Naive thymus-derived CD4-positive, alpha-beta T cell (primary cell): ENCODE measurements at regions not wholly inside any gene's neighbourhood (a gene's known extent, or its start where the extent isn't known, plus 50 kb on each side); places are given as distances from the start of the nearest gene placed in this dataset.

Experiments
- ATAC-seq: fragments of 150-1000 bp; cut with Tn5 transposase; 2 replicates; pipeline ENCODE4 v1.10.0; 2021; ENCODE audit warnings: mild to moderate bottlenecking, moderate library complexity
- CTCF ChIA-PET: fragments of 350-600 bp; sonication (Branson Sonifier 250); formaldehyde crosslinking; loops from one replicate; lab custom pipeline; 2021; ENCODE audit warnings: antibody characterized with exemption; lab: Charles Lee
- POLR2A ChIA-PET: fragments of 350-600 bp; sonication (Branson Sonifier 250); formaldehyde crosslinking; loops from one replicate; lab custom pipeline; 2021; ENCODE audit warnings: antibody characterized with exemption, inconsistent platforms; lab: Charles Lee
- DNase-seq, 9 donors: peaks; one replicate each; pipeline versions ENCODE4 v3.0.0 to v3.0.0-alpha.2; 2020 to 2022; ENCODE audit warnings: mixed read lengths in 1 of 9
- H3K27ac ChIP-seq: one replicate; pipeline ENCODE4 v1.7.0; 2013; ENCODE audit warnings: mild to moderate bottlenecking, low read depth, low read length, moderate library complexity
- H3K27me3 ChIP-seq, 2 donors: one replicate each; pipeline ENCODE4 v1.7.0; 2013; ENCODE audit warnings: low read length in 2 of 2, mild to moderate bottlenecking in 2 of 2, moderate library complexity in 2 of 2; ENCODE audit not compliant: control insufficient read depth in 2 of 2, insufficient read depth in 2 of 2
- H3K36me3 ChIP-seq, 3 experiments: 1 replicate in 2 of 3; 2 replicates in 1 of 3; pipeline ENCODE4 v1.7.0; 2013; ENCODE audit warnings: low read length in 3 of 3, mild to moderate bottlenecking in 3 of 3, moderate library complexity in 1 of 3; ENCODE audit not compliant: insufficient read depth in 3 of 3, control insufficient read depth in 2 of 3
- H3K4me1 ChIP-seq, 2 donors: one replicate each; pipeline ENCODE4 v1.7.0; 2013; ENCODE audit warnings: low read length in 2 of 2, mild to moderate bottlenecking in 2 of 2, moderate library complexity in 1 of 2; ENCODE audit not compliant: control insufficient read depth in 2 of 2, insufficient read depth in 2 of 2
- H3K4me3 ChIP-seq: 2 replicates; pipeline ENCODE4 v1.7.0; 2013; ENCODE audit warnings: mild to moderate bottlenecking, low read length
- H3K9me3 ChIP-seq, 3 experiments: 1 replicate in 2 of 3; 2 replicates in 1 of 3; pipeline ENCODE4 v1.7.0; 2013; ENCODE audit warnings: low read length in 3 of 3; ENCODE audit not compliant: control insufficient read depth in 2 of 3
- H3K27ac Mint-ChIP-seq, 9 donors: one replicate each; pipeline ENCODE4 v1.8.0; 2020 to 2022; ENCODE audit warnings: mixed read lengths in 9 of 9, mild to moderate bottlenecking in 8 of 9, moderate library complexity in 5 of 9, inconsistent platforms in 2 of 9
- H3K27me3 Mint-ChIP-seq, 5 donors: one replicate each; pipeline ENCODE4 v1.8.0; 2021 to 2022; ENCODE audit warnings: mixed read lengths in 5 of 5, mild to moderate bottlenecking in 1 of 5
- H3K36me3 Mint-ChIP-seq, 5 donors: one replicate each; pipeline ENCODE4 v1.8.0; 2020 to 2022; ENCODE audit warnings: mixed read lengths in 5 of 5, mild to moderate bottlenecking in 3 of 5, inconsistent platforms in 1 of 5
- H3K4me1 Mint-ChIP-seq, 7 donors: one replicate each; pipeline ENCODE4 v1.8.0; 2020 to 2022; ENCODE audit warnings: mixed read lengths in 7 of 7, mild to moderate bottlenecking in 3 of 7, inconsistent platforms in 1 of 7
- H3K4me3 Mint-ChIP-seq, 10 donors: one replicate each; pipeline ENCODE4 v1.8.0; 2020 to 2022; ENCODE audit warnings: mild to moderate bottlenecking in 10 of 10, mixed read lengths in 10 of 10, moderate library complexity in 6 of 10, inconsistent platforms in 2 of 10
- H3K9me3 Mint-ChIP-seq, 11 donors: one replicate each; pipeline ENCODE4 v1.8.0; 2020 to 2022; ENCODE audit warnings: mixed read lengths in 11 of 11, mild to moderate bottlenecking in 4 of 11, inconsistent platforms in 1 of 11, moderate library complexity in 1 of 11
- intact Hi-C, 2 donors: fragments of 100-400 bp; cut with micrococcal nuclease; formaldehyde crosslinking; loops; one replicate each; pipeline ENCODE4 v1.15.1; 2023

DNA sequence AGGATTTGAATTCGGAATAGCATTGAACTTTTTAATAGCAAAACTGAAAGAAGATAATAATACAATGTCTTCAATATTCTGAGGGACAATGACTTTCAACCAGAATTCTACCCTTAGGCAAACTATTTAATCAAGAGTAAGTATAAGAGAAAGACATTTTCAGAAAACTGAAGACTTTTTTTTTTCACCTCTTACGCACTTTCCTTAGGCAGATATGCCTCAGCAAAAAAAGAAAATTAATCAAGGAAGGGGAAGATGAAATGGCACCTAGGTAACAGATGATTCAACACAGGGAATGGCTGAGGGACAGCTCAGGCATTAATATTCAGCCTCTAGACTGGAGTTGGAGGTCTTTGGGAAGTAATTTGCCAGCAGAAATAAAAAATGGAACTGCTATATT is 184.9 kb downstream of the URB2 start:
- intact Hi-C loops: no loop called here
- ChIA-PET CTCF (no interaction called here), POLR2A (no interaction called here)
- Mint-ChIP-seq H3K4me3 (no peak overlapping the region), H3K4me1 (no peaks in the 10 kb centered on the region), H3K27ac (no peak overlapping the region), H3K9me3 (peaks cover 10 to 38% (median 22%) of the 10 kb centered on the region in 11 donors), H3K36me3 (peaks cover 0 to 7% (median 0%) of the 10 kb centered on the region in 5 donors), H3K27me3 (peaks cover 12 to 37% (median 24%) of the 10 kb centered on the region in 5 donors)
- peaks cover 0 to 12% (median 6%) of the 10 kb centered on the region in 3 experiments for H3K9me3 ChIP-seq
- H3K27me3 ChIP-seq: no peaks in the 10 kb centered on the region
- no peaks in the 10 kb centered on the region for H3K4me1 ChIP-seq
- H3K27ac ChIP-seq: no peak overlapping the region
- DNase-seq (no peak), ATAC-seq (no peak)
- H3K36me3 ChIP-seq: no peaks in the 10 kb centered on the region
- H3K4me3 ChIP-seq: no peak overlapping the region

DNA sequence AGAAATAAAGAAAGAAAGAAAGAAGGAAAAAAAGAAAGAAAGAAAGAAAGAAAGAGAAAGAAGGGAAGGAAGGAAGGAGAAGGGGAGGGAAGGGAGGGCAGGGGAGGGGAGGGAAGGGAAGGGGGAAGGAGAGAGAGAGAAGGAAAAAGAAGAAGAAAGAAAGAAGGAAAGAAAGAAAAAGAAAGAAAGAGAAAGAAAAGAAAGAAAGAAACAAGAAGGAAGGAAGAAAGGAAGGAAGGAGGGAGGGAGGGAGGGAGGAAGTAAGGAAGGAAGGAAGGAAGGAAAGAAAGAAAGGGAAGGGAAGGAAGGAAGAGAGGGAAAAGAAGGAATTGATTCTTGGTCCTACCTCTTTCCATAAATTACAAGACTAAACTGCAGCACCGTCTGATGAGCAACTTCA is 186.1 kb downstream of the URB2 start:
- POLR2A ChIA-PET: no interaction called here
- Histone ChIP-seq H3K4me1 (no peaks in the 10 kb centered on the region), H3K36me3 (no peaks in the 10 kb centered on the region), H3K9me3 (peaks cover 0 to 12% (median 6%) of the 10 kb centered on the region in 3 experiments), H3K27ac (no peak overlapping the region), H3K27me3 (no peaks in the 10 kb centered on the region), H3K4me3 (no peak overlapping the region)
- Mint-ChIP-seq H3K4me3 (no peak overlapping the region), H3K27ac (no peak overlapping the region), H3K27me3 (peaks cover 20 to 27% (median 22%) of the 10 kb centered on the region in 5 donors), H3K9me3 (peaks cover 10 to 34% (median 19%) of the 10 kb centered on the region in 11 donors), H3K36me3 (peaks cover 0 to 7% (median 0%) of the 10 kb centered on the region in 5 donors), H3K4me1 (no peaks in the 10 kb centered on the region)
- no peak for DNase-seq
- CTCF ChIA-PET: no interaction called here
- intact Hi-C loops: no loop called here
- ATAC-seq: no peak

DNA sequence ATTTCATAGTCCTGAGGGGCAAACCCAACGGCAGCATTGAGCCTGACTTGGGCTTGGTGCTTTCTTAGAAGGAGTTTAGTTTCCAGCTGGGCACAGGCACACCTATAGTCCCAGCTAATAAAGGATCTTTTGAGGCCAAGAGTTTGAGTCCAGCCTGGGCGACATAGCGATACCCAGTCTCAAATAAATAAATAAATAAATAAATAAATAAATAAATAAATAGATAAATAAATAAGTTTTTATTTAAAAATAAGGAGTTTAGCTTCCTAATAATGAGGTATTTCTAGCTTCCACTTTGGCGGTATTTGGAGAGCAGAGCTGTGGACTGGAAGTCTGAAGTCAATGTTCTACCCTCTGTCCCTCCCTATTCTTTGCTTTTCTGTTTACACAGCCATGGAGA is 186.6 kb downstream of the URB2 start:
- H3K27me3 Mint-ChIP-seq: peaks cover 25 to 31% (median 25%) of the 10 kb centered on the region in 5 donors
- intact Hi-C loops: no loop called here
- H3K4me1 Mint-ChIP-seq: no peaks in the 10 kb centered on the region
- no peak overlapping the region for H3K4me3 ChIP-seq
- ChIA-PET POLR2A (no interaction called here), CTCF (no interaction called here)
- peaks cover 0 to 12% (median 6%) of the 10 kb centered on the region in 3 experiments for H3K9me3 ChIP-seq
- H3K36me3 Mint-ChIP-seq: peaks cover 0 to 7% (median 0%) of the 10 kb centered on the region in 5 donors
- H3K27ac Mint-ChIP-seq: no peak overlapping the region
- H3K4me3 Mint-ChIP-seq: no peak overlapping the region
- H3K36me3 ChIP-seq: no peaks in the 10 kb centered on the region
- ATAC-seq (no peak), DNase-seq (no peak)
- H3K27ac ChIP-seq: no peak overlapping the region
- no peaks in the 10 kb centered on the region for H3K27me3 ChIP-seq
- H3K4me1 ChIP-seq: no peaks in the 10 kb centered on the region
- peaks cover 10 to 34% (median 19%) of the 10 kb centered on the region in 11 donors for H3K9me3 Mint-ChIP-seq

DNA sequence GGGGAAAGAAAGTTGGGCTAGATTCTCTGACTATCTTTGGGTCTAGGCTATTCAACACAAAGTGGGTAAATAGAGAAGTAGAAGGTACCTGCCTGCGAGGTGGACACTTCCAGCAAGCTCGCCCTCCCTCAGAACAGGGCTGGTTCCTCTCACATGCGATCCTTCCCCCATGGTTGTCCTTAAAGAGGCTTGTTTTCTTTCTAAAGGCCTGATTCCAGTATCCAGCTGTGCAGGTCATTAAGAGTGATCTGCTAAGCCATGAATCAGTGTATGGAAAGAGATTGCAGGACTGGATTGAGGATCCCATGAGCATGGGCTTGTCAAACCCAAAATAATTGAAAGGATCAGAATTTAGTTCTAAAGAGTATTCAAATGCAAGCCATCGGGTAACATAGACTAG is 189.0 kb downstream of the URB2 start:
- no peak overlapping the region for H3K27ac Mint-ChIP-seq
- ATAC-seq (no peak), DNase-seq (no peak)
- Histone ChIP-seq H3K27ac (no peak overlapping the region), H3K36me3 (no peaks in the 10 kb centered on the region), H3K9me3 (peaks cover 0 to 4% (median 0%) of the 10 kb centered on the region in 3 experiments), H3K4me1 (no peaks in the 10 kb centered on the region), H3K27me3 (no peaks in the 10 kb centered on the region), H3K4me3 (no peak overlapping the region)
- peaks cover 3 to 22% (median 13%) of the 10 kb centered on the region in 11 donors for H3K9me3 Mint-ChIP-seq
- intact Hi-C loops: no loop called here
- H3K27me3 Mint-ChIP-seq: peaks cover 25 to 34% (median 32%) of the 10 kb centered on the region in 5 donors
- CTCF ChIA-PET: no interaction called here
- no peaks in the 10 kb centered on the region for H3K4me1 Mint-ChIP-seq
- peaks cover 0 to 3% (median 0%) of the 10 kb centered on the region in 5 donors for H3K36me3 Mint-ChIP-seq
- POLR2A ChIA-PET: no interaction called here
- no peak overlapping the region for H3K4me3 Mint-ChIP-seq

DNA sequence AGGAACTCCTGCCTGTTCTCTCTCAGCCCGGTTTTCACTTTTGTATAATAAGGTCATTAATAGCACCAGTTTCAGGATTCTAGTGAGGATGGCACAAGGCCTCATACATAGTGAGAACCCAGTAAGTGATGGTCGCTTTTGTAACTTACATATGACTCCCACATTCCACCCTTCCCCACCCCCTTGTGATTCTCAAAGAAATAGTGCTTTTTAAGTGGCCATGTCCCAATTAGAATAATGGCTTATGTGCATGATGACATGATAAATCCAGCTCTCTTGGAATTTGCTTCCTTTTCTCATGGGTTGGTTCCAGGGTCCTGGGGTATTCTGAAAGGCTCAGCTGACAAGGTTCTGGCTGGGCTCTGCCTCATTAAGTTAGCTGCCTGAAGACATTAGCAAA is 189.9 kb downstream of the URB2 start:
- no peaks in the 10 kb centered on the region for H3K4me1 ChIP-seq
- Mint-ChIP-seq H3K4me3 (no peak overlapping the region), H3K9me3 (peaks cover 0 to 14% (median 6%) of the 10 kb centered on the region in 11 donors), H3K27ac (no peak overlapping the region), H3K27me3 (peaks cover 23 to 31% (median 29%) of the 10 kb centered on the region in 5 donors), H3K4me1 (no peaks in the 10 kb centered on the region), H3K36me3 (no peaks in the 10 kb centered on the region)
- H3K9me3 ChIP-seq: no peaks in the 10 kb centered on the region
- H3K36me3 ChIP-seq: no peaks in the 10 kb centered on the region
- POLR2A ChIA-PET: no interaction called here
- H3K27me3 ChIP-seq: no peaks in the 10 kb centered on the region
- no peak overlapping the region for H3K27ac ChIP-seq
- intact Hi-C loops: no loop called here
- DNase-seq (no peak), ATAC-seq (no peak)
- CTCF ChIA-PET: no interaction called here
- H3K4me3 ChIP-seq: no peak overlapping the region

DNA sequence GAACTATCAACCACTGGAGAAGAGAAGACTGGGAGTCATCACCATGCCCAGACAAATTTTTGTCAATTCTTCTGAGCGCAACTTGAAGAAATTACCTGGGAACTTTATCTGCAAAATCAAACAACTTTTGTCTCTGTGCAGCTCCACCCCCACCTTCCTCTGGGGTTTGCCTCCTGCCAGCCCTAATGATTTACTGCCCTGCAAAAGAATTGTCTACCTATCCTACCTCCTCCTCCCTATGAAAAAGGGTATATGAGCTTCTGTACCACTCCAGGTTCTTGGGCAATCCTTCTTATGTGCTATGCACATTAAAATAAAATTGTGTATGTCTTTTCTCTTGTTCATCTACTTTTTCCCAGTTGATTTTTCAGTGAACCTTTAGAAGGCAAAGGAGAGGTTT is 191.9 kb downstream of the URB2 start:
- Mint-ChIP-seq H3K27ac (no peak overlapping the region), H3K9me3 (peaks cover 0 to 8% (median 1%) of the 10 kb centered on the region in 11 donors), H3K4me1 (no peaks in the 10 kb centered on the region), H3K4me3 (no peak overlapping the region), H3K36me3 (no peaks in the 10 kb centered on the region), H3K27me3 (peaks cover 13 to 23% (median 18%) of the 10 kb centered on the region in 5 donors)
- no peaks in the 10 kb centered on the region for H3K4me1 ChIP-seq
- no peaks in the 10 kb centered on the region for H3K36me3 ChIP-seq
- no peak for ATAC-seq
- intact Hi-C loops: no loop called here
- no peaks in the 10 kb centered on the region for H3K9me3 ChIP-seq
- ChIA-PET CTCF (no interaction called here), POLR2A (interaction anchor here (0.8 kb wide), 1 partner anchor 141 kb away, joined by 5 read pairs; no protein-coding TSS in a partner anchor)
- no peaks in the 10 kb centered on the region for H3K27me3 ChIP-seq
- no peak overlapping the region for H3K27ac ChIP-seq
- no peak for DNase-seq
- no peak overlapping the region for H3K4me3 ChIP-seq

DNA sequence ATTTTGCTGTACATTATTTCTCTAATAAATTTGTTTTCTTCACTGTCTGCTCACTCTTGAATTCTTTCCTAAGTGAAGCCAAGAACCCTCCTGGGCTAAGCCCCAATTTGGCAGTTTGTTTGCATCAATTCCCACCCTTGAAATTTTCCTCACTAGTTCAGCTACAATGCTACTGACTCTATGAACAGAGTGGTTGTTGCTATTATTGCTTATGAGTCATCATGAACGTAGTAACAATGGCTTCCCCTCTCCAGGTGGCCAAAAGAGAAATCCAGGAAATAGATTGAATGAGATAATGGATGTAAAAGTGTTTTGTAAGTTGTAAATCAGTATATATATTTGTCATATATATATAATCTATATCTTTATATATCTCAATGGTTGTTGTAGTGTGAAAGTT is 193.0 kb downstream of the URB2 start:
- H3K4me3 Mint-ChIP-seq: no peak overlapping the region
- no peak overlapping the region for H3K27ac Mint-ChIP-seq
- H3K9me3 Mint-ChIP-seq: peaks cover 0 to 8% (median 1%) of the 10 kb centered on the region in 11 donors
- intact Hi-C loops: no loop called here
- Histone ChIP-seq H3K9me3 (no peaks in the 10 kb centered on the region), H3K27ac (no peak overlapping the region), H3K36me3 (no peaks in the 10 kb centered on the region), H3K4me1 (no peaks in the 10 kb centered on the region), H3K27me3 (no peaks in the 10 kb centered on the region), H3K4me3 (no peak overlapping the region)
- CTCF ChIA-PET: no interaction called here
- no peak for DNase-seq
- ATAC-seq: no peak
- POLR2A ChIA-PET: no interaction called here
- H3K27me3 Mint-ChIP-seq: peaks cover 13 to 23% (median 18%) of the 10 kb centered on the region in 5 donors
- H3K4me1 Mint-ChIP-seq: no peaks in the 10 kb centered on the region
- no peaks in the 10 kb centered on the region for H3K36me3 Mint-ChIP-seq
